Lower leg skin (tissue), 3 donors: ENCODE measurements at regions not wholly inside any gene's neighbourhood (a gene's known extent, or its start where the extent isn't known, plus 50 kb on each side); places are given as distances from the start of the nearest gene placed in this dataset.

Experiments used
- POLR2A ChIP-seq, 2 donors: fragments of 450-650 bp; IDR thresholded peaks; one replicate each; pipeline ENCODE4 v1.6.1; 2016 to 2017; ENCODE audit warnings: antibody characterized with exemption in 2 of 2, mild to moderate bottlenecking in 1 of 2, moderate library complexity in 1 of 2
- TF ChIP-seq, protein P1 (sequence below), 3 donors: fragments of 450-650 bp; IDR thresholded peaks; one replicate each; pipeline ENCODE4 v1.5.1; 2016; ENCODE audit warnings: antibody characterized with exemption in 3 of 3, mild to moderate bottlenecking in 3 of 3, moderate library complexity in 2 of 3

DNA sequence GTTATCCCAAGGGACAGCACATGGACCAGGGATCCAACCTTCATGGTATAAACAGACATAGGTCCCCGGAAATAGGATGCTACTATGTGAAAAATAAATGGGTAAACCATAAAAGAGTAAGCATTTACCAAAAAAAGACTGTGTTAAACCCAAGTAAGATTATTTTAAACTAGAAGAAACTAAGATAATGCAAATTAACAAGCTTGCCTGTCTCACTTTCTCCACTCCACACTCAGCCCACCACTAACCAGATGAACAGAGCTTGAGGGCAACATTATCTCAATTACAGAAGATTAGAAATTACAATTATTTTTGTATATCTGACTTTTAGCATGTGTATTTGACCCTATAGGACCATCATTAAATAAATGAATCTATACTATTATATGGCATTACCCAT, 117.2 kb upstream of the CAV2 start:
- TF ChIP-seq, protein P1, sequence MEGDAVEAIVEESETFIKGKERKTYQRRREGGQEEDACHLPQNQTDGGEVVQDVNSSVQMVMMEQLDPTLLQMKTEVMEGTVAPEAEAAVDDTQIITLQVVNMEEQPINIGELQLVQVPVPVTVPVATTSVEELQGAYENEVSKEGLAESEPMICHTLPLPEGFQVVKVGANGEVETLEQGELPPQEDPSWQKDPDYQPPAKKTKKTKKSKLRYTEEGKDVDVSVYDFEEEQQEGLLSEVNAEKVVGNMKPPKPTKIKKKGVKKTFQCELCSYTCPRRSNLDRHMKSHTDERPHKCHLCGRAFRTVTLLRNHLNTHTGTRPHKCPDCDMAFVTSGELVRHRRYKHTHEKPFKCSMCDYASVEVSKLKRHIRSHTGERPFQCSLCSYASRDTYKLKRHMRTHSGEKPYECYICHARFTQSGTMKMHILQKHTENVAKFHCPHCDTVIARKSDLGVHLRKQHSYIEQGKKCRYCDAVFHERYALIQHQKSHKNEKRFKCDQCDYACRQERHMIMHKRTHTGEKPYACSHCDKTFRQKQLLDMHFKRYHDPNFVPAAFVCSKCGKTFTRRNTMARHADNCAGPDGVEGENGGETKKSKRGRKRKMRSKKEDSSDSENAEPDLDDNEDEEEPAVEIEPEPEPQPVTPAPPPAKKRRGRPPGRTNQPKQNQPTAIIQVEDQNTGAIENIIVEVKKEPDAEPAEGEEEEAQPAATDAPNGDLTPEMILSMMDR (IDR thresholded peaks at IDR 0.05), result no peak
- no peak for TF ChIP-seq POLR2A (IDR thresholded peaks at IDR 0.05)
